ENCODE measurements at regions not wholly inside any gene's neighbourhood (a gene's known extent, or its start where the extent isn't known, plus 50 kb on each side); places are given as distances from the start of the nearest gene placed in this dataset.

DNA sequence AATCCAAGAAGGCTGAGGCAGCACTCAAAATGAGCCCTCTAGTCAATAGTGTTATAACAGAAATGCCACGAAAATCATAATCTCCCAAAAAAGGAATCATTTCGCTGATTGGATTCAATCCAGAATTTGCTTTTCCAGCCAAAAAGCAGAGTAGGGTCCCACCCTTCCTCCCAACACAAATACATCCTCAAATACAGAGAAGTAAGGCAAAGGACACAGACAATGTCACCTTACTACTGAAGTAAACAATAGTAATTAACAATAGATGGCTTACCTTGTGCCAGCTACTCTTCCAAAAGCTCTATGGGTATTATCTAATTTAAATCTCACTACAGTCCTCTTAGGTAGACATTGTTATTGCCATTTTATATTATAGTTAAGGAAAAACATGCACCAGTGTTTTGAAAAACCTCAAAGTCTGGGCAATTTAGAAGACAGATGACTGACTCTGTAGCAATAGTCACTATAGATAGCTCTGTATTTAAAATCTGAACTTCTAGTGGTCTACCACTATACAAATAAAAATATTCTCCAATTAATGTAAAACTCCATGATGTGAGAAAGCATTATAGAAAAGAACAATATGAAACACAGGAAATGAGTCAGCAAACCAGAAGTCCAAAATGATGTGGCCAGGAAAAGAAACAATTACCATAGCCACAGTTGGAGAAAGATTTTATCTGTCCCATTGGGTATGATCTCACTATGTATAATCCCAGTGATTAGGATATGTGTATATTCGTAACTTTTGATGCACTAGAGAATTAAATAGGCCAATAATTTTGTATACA is 305.0 kb upstream of the ERBB4 start:
- ATAC-seq (ENCODE audit: insufficient number of reproducible peaks, low FRiP score, low read depth) (no peak), DNase-seq (ENCODE audit: low spot score) (no peak)
- Histone ChIP-seq H3K36me3 (no peaks in the 10 kb centered on the region), H3K9me3 (no peaks in the 10 kb centered on the region), H3K27me3 (replicated peaks; ENCODE audit: insufficient read depth) (no peaks in the 10 kb centered on the region), H3K4me1 (ENCODE audit: control insufficient read depth in 1 of 2, low read depth in 2 of 2) (no peaks in the 10 kb centered on the region), H3K4me3 (no peak overlapping the region), H3K27ac (no peak overlapping the region)
- TF ChIP-seq, protein P1, sequence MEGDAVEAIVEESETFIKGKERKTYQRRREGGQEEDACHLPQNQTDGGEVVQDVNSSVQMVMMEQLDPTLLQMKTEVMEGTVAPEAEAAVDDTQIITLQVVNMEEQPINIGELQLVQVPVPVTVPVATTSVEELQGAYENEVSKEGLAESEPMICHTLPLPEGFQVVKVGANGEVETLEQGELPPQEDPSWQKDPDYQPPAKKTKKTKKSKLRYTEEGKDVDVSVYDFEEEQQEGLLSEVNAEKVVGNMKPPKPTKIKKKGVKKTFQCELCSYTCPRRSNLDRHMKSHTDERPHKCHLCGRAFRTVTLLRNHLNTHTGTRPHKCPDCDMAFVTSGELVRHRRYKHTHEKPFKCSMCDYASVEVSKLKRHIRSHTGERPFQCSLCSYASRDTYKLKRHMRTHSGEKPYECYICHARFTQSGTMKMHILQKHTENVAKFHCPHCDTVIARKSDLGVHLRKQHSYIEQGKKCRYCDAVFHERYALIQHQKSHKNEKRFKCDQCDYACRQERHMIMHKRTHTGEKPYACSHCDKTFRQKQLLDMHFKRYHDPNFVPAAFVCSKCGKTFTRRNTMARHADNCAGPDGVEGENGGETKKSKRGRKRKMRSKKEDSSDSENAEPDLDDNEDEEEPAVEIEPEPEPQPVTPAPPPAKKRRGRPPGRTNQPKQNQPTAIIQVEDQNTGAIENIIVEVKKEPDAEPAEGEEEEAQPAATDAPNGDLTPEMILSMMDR (IDR thresholded peaks at IDR 0.05): no peak

DNA sequence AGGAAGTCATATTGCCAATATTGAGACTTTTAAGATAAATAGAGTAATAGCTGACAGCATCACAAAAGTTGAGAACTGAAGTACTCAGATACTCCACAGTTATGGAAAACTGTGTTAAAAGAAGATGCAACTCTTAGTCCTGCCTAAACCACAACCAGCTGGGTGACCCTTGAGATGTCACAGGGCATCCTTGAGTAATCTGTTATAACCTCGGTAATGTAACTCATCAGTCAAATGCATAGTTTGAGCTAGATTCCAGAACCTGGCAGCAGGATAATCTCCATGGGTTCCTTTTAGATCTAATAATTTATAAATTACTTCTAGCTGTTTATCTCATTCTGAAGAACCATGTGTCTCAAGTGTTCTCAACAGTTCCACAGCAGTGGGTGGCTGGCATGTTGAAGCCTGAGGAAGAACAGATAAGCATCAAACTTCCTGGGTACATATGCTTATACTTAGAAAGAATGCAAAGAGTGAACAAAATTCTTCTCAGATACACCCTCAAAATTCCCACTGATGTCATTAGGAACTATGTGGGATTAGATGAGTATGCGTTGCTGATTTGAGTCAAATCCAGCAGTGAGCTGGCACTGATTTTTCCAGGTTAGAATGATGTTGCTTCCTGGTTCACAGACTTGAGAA is 304.1 kb upstream of the ERBB4 start:
- no peak for ATAC-seq (ENCODE audit: insufficient number of reproducible peaks, low FRiP score, low read depth)
- no peaks in the 10 kb centered on the region for H3K9me3 ChIP-seq
- H3K4me1 ChIP-seq (ENCODE audit: control insufficient read depth in 1 of 2, low read depth in 2 of 2): no peaks in the 10 kb centered on the region
- H3K36me3 ChIP-seq: no peaks in the 10 kb centered on the region
- H3K4me3 ChIP-seq: no peak overlapping the region
- TF ChIP-seq, protein P1 (IDR thresholded peaks at IDR 0.05): no peak
- H3K27ac ChIP-seq: no peak overlapping the region
- no peaks in the 10 kb centered on the region for H3K27me3 ChIP-seq (replicated peaks; ENCODE audit: insufficient read depth)
- DNase-seq (ENCODE audit: low spot score): no peak

DNA sequence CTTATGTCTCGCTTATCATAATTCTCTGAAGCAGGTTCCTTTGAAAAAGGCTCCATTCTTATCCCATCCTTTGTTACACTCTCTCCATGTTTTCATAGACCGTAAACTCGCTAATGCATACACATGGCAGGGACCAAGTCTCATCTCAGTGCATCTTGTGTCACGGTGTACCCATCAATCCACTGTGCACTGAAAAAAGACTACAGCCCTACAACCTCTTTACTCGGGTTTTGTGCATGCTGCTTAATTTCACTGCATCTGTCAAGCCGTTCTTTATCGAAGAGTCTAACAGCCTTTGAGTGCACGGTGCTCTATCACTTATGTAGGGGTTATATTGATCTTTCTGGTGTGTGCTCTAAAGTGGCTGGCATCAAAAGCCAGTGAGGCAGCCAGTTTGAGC is 302.9 kb upstream of the ERBB4 start:
- Histone ChIP-seq H3K27ac (no peak overlapping the region), H3K36me3 (no peaks in the 10 kb centered on the region), H3K9me3 (no peaks in the 10 kb centered on the region), H3K4me3 (no peak overlapping the region), H3K27me3 (replicated peaks; ENCODE audit: insufficient read depth) (no peaks in the 10 kb centered on the region), H3K4me1 (ENCODE audit: control insufficient read depth in 1 of 2, low read depth in 2 of 2) (no peaks in the 10 kb centered on the region)
- no peak for ATAC-seq (ENCODE audit: insufficient number of reproducible peaks, low FRiP score, low read depth)
- no peak for DNase-seq (ENCODE audit: low spot score)
- TF ChIP-seq, protein P1 (IDR thresholded peaks at IDR 0.05): no peak

DNA sequence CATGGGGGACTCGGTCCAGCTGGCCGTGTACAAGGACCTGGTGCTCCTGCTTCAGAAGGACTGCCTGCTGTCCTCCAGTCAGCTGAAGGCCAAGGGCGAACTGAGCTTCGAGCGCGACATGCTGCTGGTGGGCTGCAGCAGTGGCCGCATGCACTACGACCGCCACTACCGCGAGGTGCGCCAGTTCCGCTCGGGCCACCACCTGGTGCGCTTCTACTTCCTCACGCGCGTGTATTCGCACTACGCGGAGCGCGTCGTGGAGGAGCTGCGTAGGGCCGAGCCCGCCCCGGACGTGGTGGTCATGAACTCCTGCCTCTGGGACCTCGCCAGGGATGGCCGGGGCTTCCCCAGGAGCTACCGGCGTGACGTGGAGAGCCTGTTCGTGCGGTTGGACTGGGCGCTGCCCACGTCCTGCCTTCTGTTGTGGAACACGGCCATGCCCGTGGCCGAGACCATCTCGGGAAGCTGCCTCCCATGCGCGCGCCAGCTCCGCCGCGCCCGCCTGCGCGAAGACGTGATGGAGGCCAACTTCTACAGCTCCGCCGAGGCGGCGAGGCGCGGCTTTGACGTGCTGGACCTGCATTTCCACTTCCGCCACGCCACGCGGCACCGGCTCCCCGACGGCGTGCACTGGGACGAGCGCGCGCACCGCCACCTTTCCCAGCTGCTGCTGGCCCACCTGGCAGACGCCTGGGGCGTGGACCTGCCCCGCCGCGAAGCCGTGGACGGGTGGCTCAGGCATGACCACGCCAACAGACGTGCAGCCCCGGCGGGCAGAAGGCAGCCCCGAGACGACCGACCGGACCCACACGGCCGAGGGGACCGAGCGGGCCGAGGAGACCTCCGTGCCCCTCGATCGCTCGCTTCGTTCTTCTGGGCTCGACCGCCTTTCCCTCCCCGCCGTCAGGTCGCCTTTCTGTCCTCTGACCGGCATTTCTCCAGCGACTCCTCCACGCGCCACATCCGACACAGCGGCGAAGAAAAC is 293.9 kb upstream of the ERBB4 start:
- no peaks in the 10 kb centered on the region for H3K27me3 ChIP-seq (replicated peaks; ENCODE audit: insufficient read depth)
- no peak overlapping the region for H3K27ac ChIP-seq
- ATAC-seq (ENCODE audit: insufficient number of reproducible peaks, low FRiP score, low read depth) (no peak), DNase-seq (ENCODE audit: low spot score) (no peak)
- peaks cover 3% of the 10 kb centered on the region for H3K9me3 ChIP-seq
- H3K4me1 ChIP-seq (ENCODE audit: control insufficient read depth in 1 of 2, low read depth in 2 of 2): no peaks in the 10 kb centered on the region
- no peak overlapping the region for H3K4me3 ChIP-seq
- no peaks in the 10 kb centered on the region for H3K36me3 ChIP-seq
- TF ChIP-seq, protein P1 (IDR thresholded peaks at IDR 0.05): no peak
